ENCODE measurements at regions not wholly inside any gene's neighbourhood (a gene's known extent, or its start where the extent isn't known, plus 50 kb on each side); places are given as distances from the start of the nearest gene placed in this dataset.

DNA sequence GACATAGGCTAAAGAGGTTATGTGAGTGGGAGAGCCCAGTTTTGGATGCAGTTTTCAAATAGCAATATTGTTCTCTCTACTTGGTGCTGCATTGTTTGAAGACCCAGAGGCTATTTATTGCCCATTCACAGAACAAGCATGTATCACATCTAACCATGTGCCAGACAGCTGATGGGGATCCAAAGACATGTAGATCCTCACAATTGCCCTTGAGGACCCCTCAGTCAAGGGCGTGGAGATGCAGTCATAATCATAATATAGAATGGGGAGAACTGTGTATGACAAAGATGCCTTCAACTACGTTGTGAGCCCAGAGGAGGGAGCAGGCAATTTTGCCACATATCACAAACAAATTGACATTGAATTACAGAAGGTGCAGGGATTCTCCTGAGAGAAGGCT is 70.5 kb downstream of the NHLRC3 start:
- Mint-ChIP-seq H3K36me3 (ENCODE audit: low read depth) (no peaks in the 10 kb centered on the region), H3K9me3 (no peaks in the 10 kb centered on the region), H3K4me3 (no peak overlapping the region), H3K27ac (no peak overlapping the region), H3K4me1 (no peaks in the 10 kb centered on the region), H3K27me3 (peaks cover 6% of the 10 kb centered on the region)
- ChIA-PET POLR2A (no interaction called here), CTCF (no interaction called here)
- DNase-seq (no peak), ATAC-seq (ENCODE audit: low read depth) (no peak)
- TF ChIP-seq, protein P1, sequence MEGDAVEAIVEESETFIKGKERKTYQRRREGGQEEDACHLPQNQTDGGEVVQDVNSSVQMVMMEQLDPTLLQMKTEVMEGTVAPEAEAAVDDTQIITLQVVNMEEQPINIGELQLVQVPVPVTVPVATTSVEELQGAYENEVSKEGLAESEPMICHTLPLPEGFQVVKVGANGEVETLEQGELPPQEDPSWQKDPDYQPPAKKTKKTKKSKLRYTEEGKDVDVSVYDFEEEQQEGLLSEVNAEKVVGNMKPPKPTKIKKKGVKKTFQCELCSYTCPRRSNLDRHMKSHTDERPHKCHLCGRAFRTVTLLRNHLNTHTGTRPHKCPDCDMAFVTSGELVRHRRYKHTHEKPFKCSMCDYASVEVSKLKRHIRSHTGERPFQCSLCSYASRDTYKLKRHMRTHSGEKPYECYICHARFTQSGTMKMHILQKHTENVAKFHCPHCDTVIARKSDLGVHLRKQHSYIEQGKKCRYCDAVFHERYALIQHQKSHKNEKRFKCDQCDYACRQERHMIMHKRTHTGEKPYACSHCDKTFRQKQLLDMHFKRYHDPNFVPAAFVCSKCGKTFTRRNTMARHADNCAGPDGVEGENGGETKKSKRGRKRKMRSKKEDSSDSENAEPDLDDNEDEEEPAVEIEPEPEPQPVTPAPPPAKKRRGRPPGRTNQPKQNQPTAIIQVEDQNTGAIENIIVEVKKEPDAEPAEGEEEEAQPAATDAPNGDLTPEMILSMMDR (IDR thresholded peaks at IDR 0.05): no peak
- intact Hi-C loops (cut with micrococcal nuclease): no loop called here

DNA sequence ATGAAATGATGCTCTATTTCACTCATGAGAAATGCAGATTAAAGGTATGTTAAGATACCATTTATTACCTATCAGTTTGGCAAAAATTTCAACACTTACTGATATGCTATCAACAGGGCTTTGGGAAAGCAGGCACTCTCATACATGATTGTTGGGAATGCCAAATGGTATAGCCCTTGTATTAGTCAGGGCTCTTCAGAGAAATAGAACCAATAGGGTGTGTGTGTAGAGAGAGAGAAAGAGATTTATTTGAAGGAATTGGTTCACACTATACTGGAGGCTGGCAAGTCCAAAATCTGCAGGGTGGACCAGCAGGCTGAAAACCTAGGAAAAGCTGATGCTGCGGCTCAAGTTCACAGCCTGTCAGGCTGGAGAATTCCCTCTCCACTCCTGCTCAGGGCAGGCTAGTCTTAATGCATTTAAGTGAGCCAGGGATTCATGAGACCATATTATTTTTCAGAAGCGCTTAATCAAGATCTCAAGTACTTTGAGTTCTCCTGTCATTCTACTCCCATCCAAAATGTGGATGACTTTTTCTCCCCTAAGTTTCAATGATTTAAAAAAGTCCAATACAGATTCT is 72.4 kb downstream of the NHLRC3 start:
- CTCF ChIA-PET: no interaction called here
- H3K27me3 Mint-ChIP-seq: peaks cover 4% of the 10 kb centered on the region
- no peak for DNase-seq
- POLR2A ChIA-PET: no interaction called here
- no peak overlapping the region for H3K27ac Mint-ChIP-seq
- H3K36me3 Mint-ChIP-seq (ENCODE audit: low read depth): no peaks in the 10 kb centered on the region
- ATAC-seq (ENCODE audit: low read depth): no peak
- H3K9me3 Mint-ChIP-seq: peaks cover 6% of the 10 kb centered on the region
- TF ChIP-seq, protein P1 (IDR thresholded peaks at IDR 0.05): no peak
- H3K4me1 Mint-ChIP-seq: no peaks in the 10 kb centered on the region
- intact Hi-C loops (cut with micrococcal nuclease): no loop called here
- H3K4me3 Mint-ChIP-seq: no peak overlapping the region

DNA sequence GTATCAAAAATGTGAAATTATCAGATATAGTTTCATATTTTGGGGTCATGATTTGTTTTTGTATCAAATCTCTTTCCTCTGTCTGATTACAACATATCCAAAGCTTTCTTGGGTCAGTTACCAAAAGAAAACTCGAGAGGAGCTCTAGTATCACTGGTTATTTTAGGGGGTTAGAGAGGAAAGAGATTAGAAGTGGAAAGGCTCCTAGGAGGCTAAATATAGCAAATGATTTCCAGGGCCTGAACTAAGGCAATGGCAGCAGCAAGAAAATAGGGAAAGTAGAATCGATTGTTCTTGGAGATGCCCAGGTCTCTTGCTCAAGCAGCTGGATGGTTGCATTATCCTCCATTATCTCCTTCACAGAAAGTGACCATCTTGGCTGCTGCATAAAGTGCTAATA is 72.9 kb downstream of the NHLRC3 start:
- no peaks in the 10 kb centered on the region for H3K27me3 Mint-ChIP-seq
- H3K27ac Mint-ChIP-seq: no peak overlapping the region
- ATAC-seq (ENCODE audit: low read depth): no peak

DNA sequence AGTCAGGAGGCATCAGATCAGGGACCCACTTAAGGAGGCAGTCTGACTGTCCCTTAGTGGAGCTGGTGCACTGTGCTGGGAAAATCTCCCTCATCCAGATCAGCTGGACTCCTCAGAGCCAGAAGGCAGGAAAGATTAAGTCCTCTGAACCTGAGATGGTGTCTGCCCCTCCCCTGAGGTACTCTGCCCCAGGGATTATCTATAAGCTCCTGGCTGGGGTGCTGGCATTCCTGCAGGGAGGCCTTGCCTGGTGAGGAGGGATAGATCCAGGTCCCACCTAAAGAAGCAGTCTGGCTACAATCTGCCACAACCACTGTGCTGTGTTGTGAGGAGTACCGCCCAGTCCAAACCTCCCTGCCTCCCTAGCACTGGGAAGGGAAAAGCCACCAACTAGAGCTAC is 81.2 kb downstream of the NHLRC3 start:
- Mint-ChIP-seq H3K27ac (no peak overlapping the region), H3K4me3 (no peak overlapping the region), H3K4me1 (no peaks in the 10 kb centered on the region), H3K36me3 (ENCODE audit: low read depth) (no peaks in the 10 kb centered on the region), H3K27me3 (peaks cover 4% of the 10 kb centered on the region), H3K9me3 (peaks cover 11% of the 10 kb centered on the region)
- intact Hi-C loops (cut with micrococcal nuclease): no loop called here
- ChIA-PET POLR2A (no interaction called here), CTCF (no interaction called here)
- ATAC-seq (ENCODE audit: low read depth) (no peak), DNase-seq (no peak)
- TF ChIP-seq, protein P1 (IDR thresholded peaks at IDR 0.05): no peak

More for the DNA sequence above, 72.9 kb downstream of the NHLRC3 start:
- intact Hi-C loops (cut with micrococcal nuclease): no loop called here
- TF ChIP-seq, protein P1 (IDR thresholded peaks at IDR 0.05): no peak
- H3K4me1 Mint-ChIP-seq: no peaks in the 10 kb centered on the region
- H3K4me3 Mint-ChIP-seq: no peak overlapping the region
- ChIA-PET CTCF (no interaction called here), POLR2A (no interaction called here)
- no peaks in the 10 kb centered on the region for H3K36me3 Mint-ChIP-seq (ENCODE audit: low read depth)
- peaks cover 9% of the 10 kb centered on the region for H3K9me3 Mint-ChIP-seq
- no peak for DNase-seq

DNA sequence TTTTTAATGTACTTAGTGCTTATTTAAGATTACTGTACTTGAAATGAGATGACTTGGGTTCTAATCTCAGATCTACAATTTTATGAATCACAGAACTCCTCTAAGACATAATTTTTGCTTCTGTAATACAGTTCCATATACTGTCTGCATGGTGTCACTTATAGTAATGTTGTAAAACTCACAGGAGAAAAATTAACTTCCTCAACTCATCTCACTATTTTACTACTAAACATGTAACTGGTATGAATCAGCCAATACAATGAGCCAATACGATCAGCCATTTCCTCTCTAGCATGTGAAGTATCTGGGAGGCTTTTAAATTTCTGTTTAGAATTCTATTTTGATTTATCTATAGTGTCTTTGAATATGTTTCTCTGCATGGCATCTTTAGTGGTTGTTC is 85.3 kb downstream of the NHLRC3 start:
- Mint-ChIP-seq H3K27me3 (peaks cover 3% of the 10 kb centered on the region), H3K9me3 (no peaks in the 10 kb centered on the region), H3K27ac (no peak overlapping the region), H3K4me1 (no peaks in the 10 kb centered on the region), H3K4me3 (no peak overlapping the region), H3K36me3 (ENCODE audit: low read depth) (no peaks in the 10 kb centered on the region)
- no peak for DNase-seq
- TF ChIP-seq, protein P1 (IDR thresholded peaks at IDR 0.05): no peak
- ATAC-seq (ENCODE audit: low read depth): no peak
- intact Hi-C loops (cut with micrococcal nuclease): no loop called here
- POLR2A ChIA-PET: no interaction called here
- CTCF ChIA-PET: no interaction called here

Measured in activated B cell treated with CpG ODN at 0.5 μM for 24 hours (primary cell).